Upper lobe of left lung (tissue), 6 donors: ENCODE measurements at regions not wholly inside any gene's neighbourhood (a gene's known extent, or its start where the extent isn't known, plus 50 kb on each side); places are given as distances from the start of the nearest gene placed in this dataset.

Source experiments
- ATAC-seq, 2 donors: fragments of 200-7000 bp; cut with Tn5 transposase; one replicate each; pipeline ENCODE4 v1.9.1; 2022; ENCODE audit warnings: mild to moderate bottlenecking in 2 of 2, moderate library complexity in 2 of 2; ENCODE audit not compliant: low FRiP score in 2 of 2
- DNase-seq, 2 donors: peaks; one replicate each; pipeline ENCODE4 v3.0.0-alpha.2; 2019 to 2020
- H3K27ac ChIP-seq, 4 donors: fragments of 200-600 bp; sonication (generic); one replicate each; pipeline ENCODE4 v1.5.1; 2016 to 2019
- H3K27me3 ChIP-seq, 4 donors: fragments of 200-600 bp; sonication (generic); one replicate each; pipeline ENCODE4 v1.5.1; 2017 to 2019
- H3K36me3 ChIP-seq, 4 donors: fragments of 200-600 bp; sonication (generic); one replicate each; pipeline ENCODE4 v1.5.1; 2016 to 2019
- H3K4me1 ChIP-seq, 4 donors: fragments of 200-600 bp; sonication (generic); one replicate each; pipeline ENCODE4 v1.5.1; 2018 to 2019
- H3K4me3 ChIP-seq, 4 donors: fragments of 200-600 bp; sonication (generic); one replicate each; pipeline ENCODE4 v1.5.1; 2017 to 2019; ENCODE audit warnings: mild to moderate bottlenecking in 2 of 4, moderate library complexity in 1 of 4
- H3K9me3 ChIP-seq, 4 donors: fragments of 200-600 bp; sonication (generic); one replicate each; pipeline ENCODE4 v1.5.1; 2018 to 2019
- CTCF ChIP-seq, 6 experiments: fragments of 450-650 bp in 4 of 6; fragments of 200-600 bp in 2 of 6; sonication (generic) in 2 of 6; IDR thresholded peaks; one replicate each; pipeline ENCODE4 v1.5.1; 2016 to 2019; ENCODE audit warnings: antibody characterized with exemption in 6 of 6
- EP300 ChIP-seq, 4 donors: sonication (generic); formaldehyde crosslinking; IDR thresholded peaks; one replicate each; pipeline ENCODE4 v1.5.1; 2017; ENCODE audit warnings: antibody characterized with exemption in 4 of 4, control low read depth in 2 of 4
- POLR2A ChIP-seq, 4 donors: fragments of 450-650 bp; IDR thresholded peaks; one replicate each; pipeline ENCODE4 v1.5.1; 2016 to 2017; ENCODE audit warnings: antibody characterized with exemption in 4 of 4, mild to moderate bottlenecking in 2 of 4
- POLR2AphosphoS5 ChIP-seq, 2 donors: sonication (generic); formaldehyde crosslinking; IDR thresholded peaks; one replicate each; pipeline ENCODE4 v1.5.1; 2017; ENCODE audit warnings: antibody characterized with exemption in 2 of 2
- whole genome bisulfite sequencing, 2 donors: methylation state at CpG; one replicate each; pipeline ENCODE4 v1.1.5; 2017 to 2018; 5-methylcytosine and 5-hydroxymethylcytosine counted together
- donor health status: DM: no; HTN: no; CAD: no; lungs with moderate emphysema.
- donor health status: DM: no; HTN: yes; CAD: no; lungs with severe emphysema.

GRCh38 chr6:119922814-119923213 is 573.3 kb upstream of the MAN1A1 start:
- no peak for DNase-seq
- Histone ChIP-seq H3K36me3 (no peaks in the 10 kb centered on the region), H3K4me1 (no peaks in the 10 kb centered on the region), H3K27me3 (no peaks in the 10 kb centered on the region), H3K4me3 (no peak overlapping the region), H3K27ac (no peak overlapping the region), H3K9me3 (peaks cover 16 to 33% (median 24%) of the 10 kb centered on the region in 4 donors)
- ATAC-seq: no peak
- WGBS, 2 donors: 68 to 94% methylated on average over 2 of the region's 2 CpGs
- TF ChIP-seq EP300 (IDR thresholded peaks at IDR 0.05) (no peak), POLR2AphosphoS5 (IDR thresholded peaks at IDR 0.05) (no peak), POLR2A (IDR thresholded peaks at IDR 0.05) (no peak), CTCF (IDR thresholded peaks at IDR 0.05) (no peak)

DNA sequence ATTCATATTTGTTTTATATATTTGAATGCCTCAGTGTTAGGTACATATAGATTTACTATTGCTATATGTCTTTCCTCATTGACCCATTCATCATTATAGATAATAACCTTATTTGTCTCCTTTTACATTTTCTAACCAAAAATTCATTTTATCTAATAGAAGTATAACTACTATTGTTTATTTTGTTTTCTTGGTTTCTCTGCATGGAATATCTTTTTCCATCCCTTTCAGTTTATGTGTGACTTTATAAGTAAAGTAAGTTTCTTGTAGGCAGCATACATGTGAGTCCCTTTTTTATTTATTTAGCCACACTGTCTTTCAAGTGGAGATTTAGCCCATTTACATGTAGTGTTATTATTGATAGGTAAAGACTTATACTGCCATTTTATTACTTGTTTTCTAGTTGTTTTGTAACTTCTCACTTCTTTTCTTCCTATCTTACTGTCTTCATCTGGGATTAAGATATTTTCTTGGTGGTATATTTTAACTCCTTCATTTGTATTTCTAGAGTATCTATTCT is 572.0 kb upstream of the MAN1A1 start:
- no peak overlapping the region for H3K27ac ChIP-seq
- no peaks in the 10 kb centered on the region for H3K4me1 ChIP-seq
- peaks cover 16 to 33% (median 24%) of the 10 kb centered on the region in 4 donors for H3K9me3 ChIP-seq
- DNase-seq (no peak), ATAC-seq (no peak)
- H3K4me3 ChIP-seq: no peak overlapping the region
- no peaks in the 10 kb centered on the region for H3K27me3 ChIP-seq
- TF ChIP-seq EP300 (IDR thresholded peaks at IDR 0.05): no peak
- TF ChIP-seq POLR2A (IDR thresholded peaks at IDR 0.05): no peak
- TF ChIP-seq POLR2AphosphoS5 (IDR thresholded peaks at IDR 0.05): no peak
- TF ChIP-seq CTCF (IDR thresholded peaks at IDR 0.05): no peak
- H3K36me3 ChIP-seq: no peaks in the 10 kb centered on the region

DNA sequence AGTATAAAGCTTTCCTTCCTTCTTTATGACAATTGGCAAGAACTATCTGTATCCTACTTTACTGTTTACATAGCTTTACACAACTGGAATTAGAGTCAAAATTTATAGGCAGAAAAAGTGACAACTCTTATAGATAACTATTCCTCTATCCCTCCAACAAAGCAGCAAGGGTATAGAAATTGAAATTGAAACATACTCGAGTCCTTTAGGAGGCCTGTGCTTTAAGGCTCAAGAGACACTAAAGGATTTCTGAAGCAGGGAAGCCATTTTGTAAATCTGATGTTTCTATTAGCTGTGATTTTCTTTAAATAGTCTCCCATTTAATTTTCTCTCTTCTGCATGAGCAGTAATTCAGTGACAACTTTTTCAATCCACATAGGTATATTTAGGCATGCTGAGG is 567.6 kb upstream of the MAN1A1 start:
- H3K4me1 ChIP-seq: no peaks in the 10 kb centered on the region
- peaks cover 0 to 12% (median 8%) of the 10 kb centered on the region in 4 donors for H3K9me3 ChIP-seq
- no peak overlapping the region for H3K4me3 ChIP-seq
- no peaks in the 10 kb centered on the region for H3K27me3 ChIP-seq
- no peak for ATAC-seq
- no peaks in the 10 kb centered on the region for H3K36me3 ChIP-seq
- TF ChIP-seq POLR2A (IDR thresholded peaks at IDR 0.05) (no peak), POLR2AphosphoS5 (IDR thresholded peaks at IDR 0.05) (no peak), EP300 (IDR thresholded peaks at IDR 0.05) (no peak), CTCF (IDR thresholded peaks at IDR 0.05) (no peak)
- H3K27ac ChIP-seq: no peak overlapping the region
- 85 to 88% methylated on average over 1 of the region's 1 CpG for WGBS, 2 donors
- no peak for DNase-seq

GRCh38 chr6:119915971-119916370 is 566.4 kb upstream of the MAN1A1 start:
- ATAC-seq: no peak
- WGBS, 2 donors: 84% methylated on average over 2 of the region's 2 CpGs
- TF ChIP-seq CTCF (IDR thresholded peaks at IDR 0.05): no peak
- no peak for TF ChIP-seq POLR2A (IDR thresholded peaks at IDR 0.05)
- no peak for TF ChIP-seq POLR2AphosphoS5 (IDR thresholded peaks at IDR 0.05)
- no peak for TF ChIP-seq EP300 (IDR thresholded peaks at IDR 0.05)
- no peak overlapping the region for H3K4me3 ChIP-seq
- H3K27ac ChIP-seq: no peak overlapping the region
- no peaks in the 10 kb centered on the region for H3K36me3 ChIP-seq
- no peaks in the 10 kb centered on the region for H3K4me1 ChIP-seq
- H3K9me3 ChIP-seq: peaks cover 0 to 4% (median under 1%) of the 10 kb centered on the region in 4 donors
- no peak for DNase-seq
- no peaks in the 10 kb centered on the region for H3K27me3 ChIP-seq

- Histone ChIP-seq H3K4me3 (no peak overlapping the region), H3K36me3 (no peaks in the 10 kb centered on the region), H3K27me3 (no peaks in the 10 kb centered on the region), H3K27ac (no peak overlapping the region), H3K4me1 (no peaks in the 10 kb centered on the region), H3K9me3 (no peaks in the 10 kb centered on the region)
- no peak for ATAC-seq
- TF ChIP-seq POLR2AphosphoS5 (IDR thresholded peaks at IDR 0.05): no peak
- no peak for DNase-seq
- 46 to 58% methylated on average over 3 of the region's 3 CpGs for WGBS, 2 donors
Measured at GRCh38 chr6:119908157-119908556, 558.6 kb upstream of the MAN1A1 start.
